ENCODE measurements at regions not wholly inside any gene's neighbourhood (a gene's known extent, or its start where the extent isn't known, plus 50 kb on each side); places are given as distances from the start of the nearest gene placed in this dataset.

DNA sequence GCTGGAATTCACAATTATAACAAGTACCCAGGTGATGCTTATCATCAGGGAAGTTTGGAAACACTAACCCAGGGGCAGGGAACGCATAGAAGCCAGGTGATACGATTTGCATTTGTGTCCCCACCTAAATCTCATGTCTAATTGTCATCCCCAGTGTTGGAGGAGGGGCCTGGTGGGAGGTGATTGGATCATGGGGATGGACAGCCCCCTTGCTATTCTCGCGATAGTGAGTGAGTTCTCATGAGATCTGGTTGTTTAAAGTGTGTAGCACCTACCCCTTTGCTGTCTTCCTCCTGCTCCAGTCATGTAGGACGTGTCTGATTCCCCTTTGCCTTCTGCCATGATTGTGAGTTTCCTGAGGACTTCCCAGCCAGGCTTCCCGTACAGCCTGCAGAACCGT, 276.3 kb downstream of the UTP18 start:
- H3K27me3 ChIP-seq (ENCODE audit: low read depth), result no peaks in the 10 kb centered on the region
- H3K36me3 ChIP-seq (replicated peaks), result no peaks in the 10 kb centered on the region
- H3K4me1 ChIP-seq, result no peaks in the 10 kb centered on the region
- no peak for DNase-seq (ENCODE audit: low spot score in 2 of 2)
- in situ Hi-C loops (cut with MboI; ENCODE audit: low sequenced_read_pairs), result no loop called here
- no peak overlapping the region for H3K4me3 ChIP-seq
- no peaks in the 10 kb centered on the region for H3K9me3 ChIP-seq

DNA sequence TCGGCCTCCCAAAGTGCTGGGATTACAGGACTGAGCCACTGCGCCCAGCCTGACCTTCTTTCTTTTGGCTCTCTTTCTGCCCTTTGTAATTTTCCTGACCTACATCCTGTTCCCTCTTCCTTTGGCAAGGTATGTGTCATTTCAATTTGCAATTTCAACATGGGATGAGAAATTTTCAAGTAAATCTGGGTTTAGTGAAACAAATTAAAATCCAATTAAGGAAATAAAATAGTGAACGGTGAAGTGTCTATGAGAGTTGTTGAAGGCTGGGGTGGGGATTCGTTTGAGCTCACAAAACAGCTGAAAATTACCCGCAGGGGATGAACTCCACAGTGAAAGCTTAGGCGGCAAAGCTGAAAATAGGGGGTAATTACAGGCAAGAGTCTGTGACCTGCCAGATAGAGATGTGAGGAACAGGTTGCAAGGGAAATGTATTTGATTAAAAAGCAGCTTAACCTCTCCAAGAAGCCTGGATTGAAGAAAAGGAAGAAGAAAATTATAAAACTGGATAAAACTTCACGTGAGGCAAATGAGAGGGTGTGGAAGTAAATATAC, 277.7 kb downstream of the UTP18 start:
- no peak overlapping the region for H3K4me3 ChIP-seq
- no peak for DNase-seq (ENCODE audit: low spot score in 2 of 2)
- H3K36me3 ChIP-seq (replicated peaks), result no peaks in the 10 kb centered on the region
- no peaks in the 10 kb centered on the region for H3K9me3 ChIP-seq
- no peaks in the 10 kb centered on the region for H3K27me3 ChIP-seq (ENCODE audit: low read depth)
- in situ Hi-C loops (cut with MboI; ENCODE audit: low sequenced_read_pairs), result no loop called here
- H3K4me1 ChIP-seq, result no peaks in the 10 kb centered on the region

DNA sequence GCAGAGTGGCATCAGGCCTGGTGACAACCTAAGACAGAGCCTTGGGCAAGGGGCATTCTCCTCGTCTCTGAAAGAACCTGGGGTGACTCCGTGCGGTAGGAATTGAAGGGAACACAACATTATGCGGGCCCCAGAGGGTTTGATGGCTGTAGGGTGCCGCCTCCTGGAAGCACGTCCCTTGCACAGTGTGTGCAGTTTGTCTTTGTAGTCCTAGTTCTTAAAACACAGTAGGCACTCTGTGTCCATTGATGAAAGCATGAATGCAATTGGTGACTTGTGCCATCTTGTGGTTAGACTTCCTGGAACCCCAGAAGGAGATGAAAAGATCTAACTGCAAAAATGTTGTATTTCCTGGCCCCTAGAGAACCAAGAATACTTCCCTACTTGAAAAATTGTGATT, 279.8 kb downstream of the UTP18 start:
- DNase-seq (ENCODE audit: low spot score in 2 of 2), result no peak
- H3K36me3 ChIP-seq (replicated peaks), result no peaks in the 10 kb centered on the region
- in situ Hi-C loops (cut with MboI; ENCODE audit: low sequenced_read_pairs), result no loop called here

DNA sequence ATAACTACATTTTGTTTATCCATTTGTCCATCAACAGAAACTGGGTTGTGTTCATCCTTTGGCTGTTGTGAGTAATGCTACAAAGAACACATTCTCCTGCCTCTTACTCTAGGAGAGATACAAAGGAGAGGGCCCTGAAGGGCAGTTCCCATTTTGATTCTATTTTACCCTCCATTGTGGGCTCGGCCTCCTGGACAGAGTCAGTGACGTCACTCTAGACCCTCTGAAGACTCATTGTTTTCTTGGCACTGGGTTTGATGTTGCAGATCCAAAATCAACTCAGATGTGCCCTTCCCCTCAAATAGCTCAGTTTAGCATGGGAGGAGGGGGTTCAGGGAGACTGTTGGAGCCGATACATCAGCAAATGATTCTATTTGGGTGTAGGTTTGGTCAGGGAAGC, 280.9 kb downstream of the UTP18 start:
- no peak for DNase-seq (ENCODE audit: low spot score in 2 of 2)
- Histone ChIP-seq H3K27me3 (ENCODE audit: low read depth) (no peaks in the 10 kb centered on the region), H3K4me3 (no peak overlapping the region), H3K36me3 (replicated peaks) (no peaks in the 10 kb centered on the region), H3K9me3 (no peaks in the 10 kb centered on the region), H3K4me1 (no peaks in the 10 kb centered on the region)
- in situ Hi-C loops (cut with MboI; ENCODE audit: low sequenced_read_pairs), result no loop called here

More for the DNA sequence above, 279.8 kb downstream of the UTP18 start:
- Histone ChIP-seq H3K27me3 (ENCODE audit: low read depth) (no peaks in the 10 kb centered on the region), H3K9me3 (no peaks in the 10 kb centered on the region), H3K4me1 (no peaks in the 10 kb centered on the region), H3K4me3 (no peak overlapping the region)

DNA sequence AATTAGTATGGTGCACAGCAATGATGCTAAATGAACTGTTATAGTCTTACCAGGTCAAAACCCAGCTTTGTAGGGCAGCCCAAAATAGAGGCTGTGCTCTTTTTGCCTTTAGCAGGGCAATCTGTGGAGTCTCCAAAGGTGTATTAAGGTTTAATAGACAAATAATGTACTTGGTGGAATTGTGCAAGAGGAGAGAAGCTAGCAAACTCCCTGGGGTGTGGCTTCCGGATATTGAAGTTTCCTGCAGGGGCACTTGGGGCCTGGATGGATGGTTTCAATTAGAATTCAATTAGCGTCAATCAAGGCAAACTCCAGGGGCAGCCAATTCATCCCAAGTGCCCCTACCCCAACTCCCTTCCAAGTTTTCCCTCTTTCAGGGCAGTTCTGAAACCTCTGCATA, 285.8 kb downstream of the UTP18 start:
- no peaks in the 10 kb centered on the region for H3K36me3 ChIP-seq (replicated peaks)
- no peak for DNase-seq (ENCODE audit: low spot score in 2 of 2)
- H3K4me3 ChIP-seq, result no peak overlapping the region
- no peaks in the 10 kb centered on the region for H3K9me3 ChIP-seq
- no peaks in the 10 kb centered on the region for H3K27me3 ChIP-seq (ENCODE audit: low read depth)
- no peaks in the 10 kb centered on the region for H3K4me1 ChIP-seq
- in situ Hi-C loops (cut with MboI; ENCODE audit: low sequenced_read_pairs), result no loop called here

DNA sequence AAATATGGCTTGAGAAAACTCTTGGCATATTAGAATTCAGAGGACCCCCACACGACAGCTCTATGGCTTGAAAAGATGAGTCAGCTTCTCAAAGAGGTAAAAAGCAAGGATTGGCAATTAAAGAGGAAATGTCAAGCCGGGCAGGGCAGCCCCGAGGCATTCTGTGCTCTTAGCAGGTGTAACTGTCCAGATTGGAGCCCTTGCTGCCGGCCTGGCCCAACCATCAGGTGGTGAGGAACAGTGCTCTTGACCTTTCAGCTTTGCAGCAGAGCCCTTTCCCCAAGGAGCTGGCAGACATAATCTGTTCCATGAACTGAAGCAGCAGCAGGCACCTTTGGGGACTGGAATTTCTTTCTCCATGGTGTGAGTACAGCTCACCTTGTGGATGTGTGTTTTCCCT, 287.8 kb downstream of the UTP18 start:
- Histone ChIP-seq H3K4me1 (no peaks in the 10 kb centered on the region), H3K36me3 (replicated peaks) (no peaks in the 10 kb centered on the region), H3K27me3 (ENCODE audit: low read depth) (no peaks in the 10 kb centered on the region), H3K9me3 (no peaks in the 10 kb centered on the region), H3K4me3 (no peak overlapping the region)
- in situ Hi-C loops (cut with MboI; ENCODE audit: low sequenced_read_pairs), result no loop called here
- no peak for DNase-seq (ENCODE audit: low spot score in 2 of 2)

DNA sequence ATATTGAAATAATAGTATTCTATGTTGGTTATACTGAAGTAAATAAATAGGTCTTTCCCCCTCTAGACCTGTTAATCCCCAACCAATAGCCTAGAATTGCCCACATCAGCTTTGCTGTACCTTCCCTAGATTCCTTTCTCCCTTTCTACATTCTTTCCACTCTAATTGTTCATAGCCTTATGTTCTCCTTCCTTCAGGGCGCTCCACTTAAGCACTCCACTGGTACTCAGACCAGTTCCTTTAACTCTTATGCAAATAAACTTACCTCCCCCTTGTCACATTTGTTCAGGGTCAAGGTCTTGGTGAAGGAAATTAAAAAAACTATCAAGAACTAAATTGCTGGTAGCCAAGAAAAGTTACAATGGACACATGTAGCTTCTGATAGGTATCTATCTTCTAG, 294.8 kb downstream of the UTP18 start:
- Histone ChIP-seq H3K9me3 (no peaks in the 10 kb centered on the region), H3K36me3 (replicated peaks) (no peaks in the 10 kb centered on the region), H3K4me3 (no peak overlapping the region), H3K4me1 (no peaks in the 10 kb centered on the region), H3K27me3 (ENCODE audit: low read depth) (no peaks in the 10 kb centered on the region)
- no peak for DNase-seq (ENCODE audit: low spot score in 2 of 2)
- in situ Hi-C loops (cut with MboI; ENCODE audit: low sequenced_read_pairs), result no loop called here

DNA sequence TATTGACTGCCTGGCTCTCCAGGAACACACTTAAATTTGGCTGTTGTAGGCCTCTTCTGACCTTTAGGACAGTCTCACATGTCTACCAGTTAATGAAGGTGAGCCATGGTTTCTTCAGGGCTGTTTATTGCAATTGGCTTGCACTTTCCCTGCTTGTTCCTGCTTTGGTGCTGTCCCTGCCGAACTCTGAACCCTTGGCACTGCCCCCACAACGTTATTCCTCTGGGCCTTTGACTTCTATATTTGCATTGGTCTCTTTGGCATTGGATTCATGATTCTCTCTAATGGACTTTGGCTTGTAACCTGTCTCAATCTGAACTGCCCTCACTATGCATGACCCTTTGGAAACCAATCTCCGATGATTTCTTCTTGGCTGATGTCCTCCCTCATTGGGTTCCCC, 299.4 kb downstream of the UTP18 start:
- no peaks in the 10 kb centered on the region for H3K36me3 ChIP-seq (replicated peaks)
- no peak for DNase-seq (ENCODE audit: low spot score in 2 of 2)
- peaks cover 3% of the 10 kb centered on the region for H3K27me3 ChIP-seq (ENCODE audit: low read depth)
- in situ Hi-C loops (cut with MboI; ENCODE audit: low sequenced_read_pairs), result no loop called here
- no peak overlapping the region for H3K4me3 ChIP-seq
- no peaks in the 10 kb centered on the region for H3K9me3 ChIP-seq
- H3K4me1 ChIP-seq, result no peaks in the 10 kb centered on the region

DNA sequence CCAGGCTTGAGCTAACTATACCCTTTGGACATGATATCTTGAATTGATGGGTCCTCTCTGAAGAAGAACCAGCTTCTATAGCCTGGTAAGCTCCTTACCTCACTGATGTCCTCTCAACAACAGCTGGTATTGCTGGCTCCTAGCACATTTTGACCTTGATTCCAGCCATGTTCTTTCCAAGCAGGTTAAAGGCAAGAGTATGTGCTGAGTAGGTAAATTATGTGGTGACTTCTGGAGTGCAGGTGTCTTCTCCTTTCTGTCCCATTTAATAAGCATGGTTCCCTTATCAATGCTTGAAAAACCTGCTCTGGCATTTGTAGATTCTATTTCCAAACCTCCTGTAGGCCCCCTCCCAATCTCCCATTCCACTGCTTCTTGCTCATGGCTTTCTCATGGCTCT, 300.1 kb downstream of the UTP18 start:
- no peak for DNase-seq (ENCODE audit: low spot score in 2 of 2)
- H3K4me1 ChIP-seq, result no peaks in the 10 kb centered on the region
- in situ Hi-C loops (cut with MboI; ENCODE audit: low sequenced_read_pairs), result no loop called here

DNA sequence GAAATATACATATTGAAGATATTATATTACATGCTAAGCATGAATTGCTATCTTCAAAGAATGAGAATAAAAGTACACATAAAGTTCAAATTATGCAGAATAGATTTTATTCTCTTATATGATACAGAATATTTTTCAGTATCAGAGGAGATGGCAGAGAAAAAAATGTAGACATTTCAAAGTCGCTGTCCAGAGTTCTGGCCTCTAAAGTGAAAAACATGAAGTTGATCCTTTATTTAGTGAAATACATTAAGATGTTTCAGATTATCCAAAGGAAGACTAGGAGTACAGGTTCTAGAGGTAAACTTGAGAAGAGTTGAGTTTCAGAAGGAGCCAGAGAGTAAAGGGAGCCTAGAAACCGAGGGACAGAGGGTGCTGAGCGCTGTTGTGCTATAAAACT, 303.6 kb downstream of the UTP18 start:
- Histone ChIP-seq H3K36me3 (replicated peaks) (no peaks in the 10 kb centered on the region), H3K27me3 (ENCODE audit: low read depth) (peaks cover 5% of the 10 kb centered on the region), H3K9me3 (no peaks in the 10 kb centered on the region), H3K4me1 (no peaks in the 10 kb centered on the region), H3K4me3 (no peak overlapping the region)
- DNase-seq (ENCODE audit: low spot score in 2 of 2), result no peak
- in situ Hi-C loops (cut with MboI; ENCODE audit: low sequenced_read_pairs), result no loop called here

More for the DNA sequence above, 300.1 kb downstream of the UTP18 start:
- Histone ChIP-seq H3K36me3 (replicated peaks) (no peaks in the 10 kb centered on the region), H3K9me3 (no peaks in the 10 kb centered on the region), H3K4me3 (no peak overlapping the region), H3K27me3 (ENCODE audit: low read depth) (peaks cover 5% of the 10 kb centered on the region)

DNA sequence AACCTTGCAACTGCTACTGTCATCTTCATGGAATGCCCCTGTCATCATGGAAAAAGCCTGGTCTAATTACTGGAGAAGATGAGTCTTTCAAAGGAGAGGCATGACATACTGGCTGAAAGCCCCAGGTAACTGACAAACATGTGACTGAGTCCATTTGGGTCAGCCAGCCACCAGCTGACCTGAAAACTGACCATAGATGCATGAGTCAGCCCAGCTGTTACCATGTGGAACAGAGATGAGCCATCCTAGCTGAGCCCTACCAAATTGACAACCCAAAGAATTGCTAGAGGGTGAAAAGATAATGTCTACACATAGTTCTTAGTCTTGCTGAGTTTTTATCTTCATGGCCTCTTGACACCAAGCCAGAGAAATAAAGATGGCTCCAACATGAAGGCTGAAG, 311.8 kb downstream of the UTP18 start:
- H3K4me3 ChIP-seq, result no peak overlapping the region
- H3K36me3 ChIP-seq (replicated peaks), result no peaks in the 10 kb centered on the region
- H3K9me3 ChIP-seq, result no peaks in the 10 kb centered on the region
- no peaks in the 10 kb centered on the region for H3K4me1 ChIP-seq
- no peaks in the 10 kb centered on the region for H3K27me3 ChIP-seq (ENCODE audit: low read depth)
- no peak for DNase-seq (ENCODE audit: low spot score in 2 of 2)
- in situ Hi-C loops (cut with MboI; ENCODE audit: low sequenced_read_pairs), result no loop called here
